ENCODE measurements at regions not wholly inside any gene's neighbourhood (a gene's known extent, or its start where the extent isn't known, plus 50 kb on each side); places are given as distances from the start of the nearest gene placed in this dataset.

GRCh38 chr7:50181081-50181480 is 88.0 kb upstream of the ZPBP start:
- Mint-ChIP-seq H3K9me3 (ENCODE audit: low read depth) (no peaks in the 10 kb centered on the region), H3K27ac (ENCODE audit: unreplicated experiment) (no peak overlapping the region), H3K27me3 (ENCODE audit: low read depth) (peaks cover 4% of the 10 kb centered on the region), H3K4me3 (ENCODE audit: unreplicated experiment) (no peak overlapping the region), H3K36me3 (ENCODE audit: low read depth) (no peaks in the 10 kb centered on the region), H3K4me1 (ENCODE audit: low read depth) (no peaks in the 10 kb centered on the region)
- no peak for DNase-seq (ENCODE audit: low spot score)
- TF ChIP-seq CTCF (IDR thresholded peaks at IDR 0.05): no peak

GRCh38 chr7:50178166-50178565 is 85.1 kb upstream of the ZPBP start:
- Mint-ChIP-seq H3K4me3 (ENCODE audit: unreplicated experiment) (no peak overlapping the region), H3K36me3 (ENCODE audit: low read depth) (no peaks in the 10 kb centered on the region), H3K4me1 (ENCODE audit: low read depth) (no peaks in the 10 kb centered on the region), H3K9me3 (ENCODE audit: low read depth) (no peaks in the 10 kb centered on the region), H3K27me3 (ENCODE audit: low read depth) (peaks cover 5% of the 10 kb centered on the region), H3K27ac (ENCODE audit: unreplicated experiment) (no peak overlapping the region)
- no peak for TF ChIP-seq CTCF (IDR thresholded peaks at IDR 0.05)
- no peak for DNase-seq (ENCODE audit: low spot score)

GRCh38 chr7:50174948-50175347 is 81.9 kb upstream of the ZPBP start:
- H3K27ac Mint-ChIP-seq (ENCODE audit: unreplicated experiment): no peak overlapping the region
- H3K27me3 Mint-ChIP-seq (ENCODE audit: low read depth): peaks cover 8% of the 10 kb centered on the region
- H3K4me3 Mint-ChIP-seq (ENCODE audit: unreplicated experiment): no peak overlapping the region
- no peak for DNase-seq (ENCODE audit: low spot score)
- no peak for TF ChIP-seq CTCF (IDR thresholded peaks at IDR 0.05)
- no peaks in the 10 kb centered on the region for H3K4me1 Mint-ChIP-seq (ENCODE audit: low read depth)
- H3K9me3 Mint-ChIP-seq (ENCODE audit: low read depth): no peaks in the 10 kb centered on the region
- H3K36me3 Mint-ChIP-seq (ENCODE audit: low read depth): no peaks in the 10 kb centered on the region

- TF ChIP-seq CTCF (IDR thresholded peaks at IDR 0.05): no peak
- H3K27me3 Mint-ChIP-seq (ENCODE audit: low read depth): no peaks in the 10 kb centered on the region
- no peaks in the 10 kb centered on the region for H3K9me3 Mint-ChIP-seq (ENCODE audit: low read depth)
- no peak overlapping the region for H3K4me3 Mint-ChIP-seq (ENCODE audit: unreplicated experiment)
- no peak for DNase-seq (ENCODE audit: low spot score)
- H3K4me1 Mint-ChIP-seq (ENCODE audit: low read depth): no peaks in the 10 kb centered on the region
- H3K27ac Mint-ChIP-seq (ENCODE audit: unreplicated experiment): no peak overlapping the region
- no peaks in the 10 kb centered on the region for H3K36me3 Mint-ChIP-seq (ENCODE audit: low read depth)
Observed at GRCh38 chr7:50166997-50167965, 74.2 kb upstream of the ZPBP start.

- no peak for TF ChIP-seq CTCF (IDR thresholded peaks at IDR 0.05)
- H3K9me3 Mint-ChIP-seq (ENCODE audit: low read depth): no peaks in the 10 kb centered on the region
- H3K4me1 Mint-ChIP-seq (ENCODE audit: low read depth): no peaks in the 10 kb centered on the region
- peaks cover 3% of the 10 kb centered on the region for H3K27me3 Mint-ChIP-seq (ENCODE audit: low read depth)
- H3K27ac Mint-ChIP-seq (ENCODE audit: unreplicated experiment): no peak overlapping the region
- DNase-seq (ENCODE audit: low spot score): no peak
- H3K36me3 Mint-ChIP-seq (ENCODE audit: low read depth): no peaks in the 10 kb centered on the region
- H3K4me3 Mint-ChIP-seq (ENCODE audit: unreplicated experiment): no peak overlapping the region
Observed at GRCh38 chr7:50164559-50165170, 71.6 kb upstream of the ZPBP start.

Data from chondrocyte (in vitro differentiated cells).